DND-41 (cell line): ENCODE measurements at regions not wholly inside any gene's neighbourhood (a gene's known extent, or its start where the extent isn't known, plus 50 kb on each side); places are given as distances from the start of the nearest gene placed in this dataset.

Source experiments
- ATAC-seq: fragments of 200-7000 bp; cut with Tn5 transposase; 3 replicates; pipeline ENCODE4 v1.9.1; 2021; ENCODE audit warnings: low read depth; ENCODE audit not compliant: insufficient read depth
- DNase-seq: peaks from one replicate; pipeline ENCODE4 v3.0.0-alpha.2; 2020
- H2AFZ ChIP-seq: 2 replicates; pipeline ENCODE4 v1.6.0; 2012; ENCODE audit warnings: low read depth, low read length
- H3K27ac ChIP-seq: 2 replicates; pipeline ENCODE4 v1.5.1; 2012; ENCODE audit warnings: low read length, inconsistent platforms
- H3K27me3 ChIP-seq: fragments of 200-600 bp; sonication (generic); 2 replicates; pipeline ENCODE4 v1.6.0; 2012; ENCODE audit warnings: low read length, mild to moderate bottlenecking, inconsistent platforms; ENCODE audit not compliant: insufficient read depth, poor library complexity
- H3K36me3 ChIP-seq: 2 replicates; pipeline ENCODE4 v1.5.1; 2012; ENCODE audit warnings: low read length, inconsistent platforms; ENCODE audit not compliant: insufficient read depth
- H3K4me1 ChIP-seq: 2 replicates; pipeline ENCODE4 v1.5.1; 2012; ENCODE audit warnings: mild to moderate bottlenecking, low read length; ENCODE audit not compliant: insufficient read depth
- H3K4me2 ChIP-seq: 2 replicates; pipeline ENCODE4 v1.6.0; 2012; ENCODE audit warnings: mild to moderate bottlenecking, moderate library complexity, low read length, inconsistent platforms; ENCODE audit not compliant: insufficient read depth
- H3K4me3 ChIP-seq, 2 experiments: fragments of 200-600 bp in 1 of 2; shearing (Covaris generic) in 1 of 2; 2 replicates each; pipeline ENCODE4 v1.5.1; 2012 to 2016; ENCODE audit warnings: inconsistent platforms in 2 of 2, low read length in 2 of 2, mild to moderate bottlenecking in 2 of 2, low read depth in 1 of 2, moderate library complexity in 1 of 2
- H3K79me2 ChIP-seq: 2 replicates; pipeline ENCODE4 v1.6.0; 2012; ENCODE audit warnings: low read length, inconsistent platforms; ENCODE audit not compliant: insufficient read depth
- H3K9ac ChIP-seq: 2 replicates; pipeline ENCODE4 v1.6.0; 2012; ENCODE audit warnings: low read depth, mild to moderate bottlenecking, inconsistent platforms, low read length, moderate library complexity
- H3K9me3 ChIP-seq: 2 replicates; pipeline ENCODE4 v1.5.1; 2012; ENCODE audit warnings: low read length, moderate library complexity, mild to moderate bottlenecking, inconsistent platforms; ENCODE audit not compliant: insufficient read depth, severe bottlenecking
- H4K20me1 ChIP-seq: 2 replicates; pipeline ENCODE4 v1.6.0; 2012; ENCODE audit warnings: low read length; ENCODE audit not compliant: insufficient read depth
- CTCF ChIP-seq: IDR thresholded peaks from 2 replicates; pipeline ENCODE4 v1.5.1; 2012; ENCODE audit warnings: borderline replicate concordance, low read length, moderate library complexity, mild to moderate bottlenecking; ENCODE audit not compliant: poor library complexity, severe bottlenecking; ENCODE audit errors: extremely low read depth
- EZH2 ChIP-seq: IDR thresholded peaks from 3 replicates; pipeline ENCODE4 v1.6.1; 2012; ENCODE audit warnings: borderline replicate concordance, low read depth, mild to moderate bottlenecking, moderate library complexity, low read length, inconsistent platforms; ENCODE audit not compliant: severe bottlenecking

DNA sequence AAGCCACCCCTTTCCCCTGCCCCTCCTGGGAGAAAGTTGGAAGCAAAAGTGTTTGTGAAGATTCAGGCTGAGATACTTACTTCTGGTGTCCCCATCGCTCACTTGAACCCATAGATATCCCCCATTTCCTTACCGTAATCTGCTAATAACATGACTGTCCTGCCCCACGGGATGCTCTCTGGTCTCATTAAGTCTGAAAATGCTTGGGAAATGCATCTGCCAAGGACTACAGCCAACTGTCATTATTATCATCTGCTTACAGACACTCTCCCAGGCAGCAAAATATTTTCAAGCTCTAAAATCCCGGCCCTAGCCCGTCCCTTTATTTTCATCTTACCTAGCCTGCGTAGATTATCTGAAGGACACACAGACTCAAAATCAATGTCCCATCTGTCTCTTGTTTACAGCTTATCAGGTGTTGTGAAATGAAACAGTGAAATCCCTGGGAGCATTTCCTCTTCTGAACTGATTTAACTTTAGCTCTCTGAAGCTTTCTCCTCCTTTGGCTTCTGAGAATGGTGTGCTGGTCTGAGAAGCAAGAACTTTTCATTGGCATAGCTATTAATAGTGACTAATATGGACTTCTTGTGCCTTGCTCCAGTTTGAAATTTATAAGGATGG, 126.9 kb upstream of the OSMR start:
- H3K27ac ChIP-seq, result no peak overlapping the region
- no peak overlapping the region for H3K4me3 ChIP-seq
- H3K4me2 ChIP-seq, result no peak overlapping the region
- no peaks in the 10 kb centered on the region for H3K36me3 ChIP-seq
- H3K27me3 ChIP-seq, result peaks cover 5% of the 10 kb centered on the region
- TF ChIP-seq CTCF (no peak), EZH2 (no peak)
- H3K79me2 ChIP-seq, result no peaks in the 10 kb centered on the region
- no peak overlapping the region for H3K9ac ChIP-seq
- no peak for DNase-seq
- ATAC-seq, result no peak
- H2AFZ ChIP-seq, result no peak overlapping the region
- H4K20me1 ChIP-seq, result no peaks in the 10 kb centered on the region
- H3K4me1 ChIP-seq, result no peaks in the 10 kb centered on the region
- no peaks in the 10 kb centered on the region for H3K9me3 ChIP-seq

DNA sequence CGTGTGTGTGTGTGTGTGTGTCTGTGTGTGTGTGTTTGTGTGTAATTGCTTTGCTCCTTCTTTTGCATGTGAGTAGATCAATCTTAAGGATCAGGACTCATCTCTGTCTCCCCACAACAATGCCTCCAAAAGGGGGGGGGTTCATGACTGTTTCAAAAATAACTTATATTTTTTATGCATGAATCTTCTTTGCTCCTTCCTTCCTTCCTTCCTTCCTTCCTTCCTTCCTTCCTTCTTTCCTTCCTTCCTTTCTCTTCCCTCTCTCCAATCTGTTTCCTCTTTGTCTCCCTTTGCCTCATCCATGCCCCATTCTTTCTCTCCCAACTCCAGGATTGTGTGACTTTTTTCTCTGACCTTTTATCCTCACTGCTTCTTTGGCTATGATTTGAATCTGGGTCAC, 126.4 kb upstream of the OSMR start:
- TF ChIP-seq EZH2, result no peak
- no peak for TF ChIP-seq CTCF
- no peak overlapping the region for H3K4me3 ChIP-seq
- no peaks in the 10 kb centered on the region for H3K79me2 ChIP-seq
- no peaks in the 10 kb centered on the region for H3K4me1 ChIP-seq
- H3K4me2 ChIP-seq, result no peak overlapping the region
- peaks cover 5% of the 10 kb centered on the region for H3K27me3 ChIP-seq
- no peaks in the 10 kb centered on the region for H3K36me3 ChIP-seq
- ATAC-seq, result no peak
- H3K9me3 ChIP-seq, result no peaks in the 10 kb centered on the region
- H4K20me1 ChIP-seq, result no peaks in the 10 kb centered on the region
- DNase-seq, result no peak
- H3K27ac ChIP-seq, result no peak overlapping the region
- no peak overlapping the region for H2AFZ ChIP-seq
- no peak overlapping the region for H3K9ac ChIP-seq

- H3K4me2 ChIP-seq, result no peak overlapping the region
- H3K4me1 ChIP-seq, result no peaks in the 10 kb centered on the region
- no peak overlapping the region for H3K9ac ChIP-seq
- H3K27me3 ChIP-seq, result peaks cover 5% of the 10 kb centered on the region
- H3K4me3 ChIP-seq, result no peak overlapping the region
- H4K20me1 ChIP-seq, result no peaks in the 10 kb centered on the region
- no peak for ATAC-seq
- H3K79me2 ChIP-seq, result no peaks in the 10 kb centered on the region
- TF ChIP-seq EZH2 (no peak), CTCF (no peak)
- no peaks in the 10 kb centered on the region for H3K9me3 ChIP-seq
- DNase-seq, result no peak
- H2AFZ ChIP-seq, result no peak overlapping the region
- H3K36me3 ChIP-seq, result no peaks in the 10 kb centered on the region
- H3K27ac ChIP-seq, result no peak overlapping the region
Measured at GRCh38 chr5:38719916-38720315, 125.9 kb upstream of the OSMR start.
